Dendritic cell treated with granulocyte-macrophage colony-stimulating factor and Interleukin-4, amounts not matched to agents 40 ng/mL and 50 ng/mL, for 4 days (primary cell): ENCODE measurements at regions not wholly inside any gene's neighbourhood (a gene's known extent, or its start where the extent isn't known, plus 50 kb on each side); places are given as distances from the start of the nearest gene placed in this dataset.
"Not testable (repeated sequence)": the region's sequence is repeated elsewhere in the genome, so short reads cannot be mapped to it uniquely, and the experiment has no call there.

Source experiments
- H3K27ac Mint-ChIP-seq: one replicate; pipeline ENCODE4 v1.8.0; 2022; ENCODE audit warnings: mild to moderate bottlenecking, mixed read lengths
- H3K27me3 Mint-ChIP-seq: one replicate; pipeline ENCODE4 v1.8.0; 2022; ENCODE audit warnings: mild to moderate bottlenecking, mixed read lengths
- H3K36me3 Mint-ChIP-seq: one replicate; pipeline ENCODE4 v1.8.0; 2022; ENCODE audit warnings: low read depth, mixed read lengths
- H3K4me1 Mint-ChIP-seq: one replicate; pipeline ENCODE4 v1.8.0; 2022; ENCODE audit warnings: low read depth, mixed read lengths
- H3K4me3 Mint-ChIP-seq: one replicate; pipeline ENCODE4 v1.8.0; 2022; ENCODE audit warnings: mild to moderate bottlenecking, moderate library complexity, mixed read lengths
- H3K9me3 Mint-ChIP-seq: one replicate; pipeline ENCODE4 v1.8.0; 2022; ENCODE audit warnings: mixed read lengths
- intact Hi-C: fragments of 100-400 bp; cut with micrococcal nuclease; formaldehyde crosslinking; loops from one replicate; pipeline ENCODE4 v1.15.0; 2022

DNA sequence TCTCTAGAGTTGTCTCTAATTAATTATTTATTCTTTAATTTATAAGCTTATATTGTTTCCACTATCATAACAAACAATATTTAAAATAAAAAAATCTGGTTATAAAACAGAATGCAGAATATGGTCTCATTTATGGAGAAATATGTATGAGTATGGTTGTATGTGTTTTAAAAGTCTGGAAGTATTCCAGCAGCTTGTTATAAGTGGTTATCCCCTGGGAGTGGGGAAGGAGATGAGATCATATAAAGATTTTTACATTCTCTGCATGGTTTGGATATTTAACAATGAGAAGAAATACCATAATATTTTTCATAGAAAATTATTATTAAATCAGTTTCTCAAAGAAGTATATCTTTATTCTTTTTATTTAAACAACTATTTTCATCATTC, 135.4 kb upstream of the MB21D2 start:
- Mint-ChIP-seq H3K4me1 (no peaks in the 10 kb centered on the region), H3K36me3 (no peaks in the 10 kb centered on the region)

DNA sequence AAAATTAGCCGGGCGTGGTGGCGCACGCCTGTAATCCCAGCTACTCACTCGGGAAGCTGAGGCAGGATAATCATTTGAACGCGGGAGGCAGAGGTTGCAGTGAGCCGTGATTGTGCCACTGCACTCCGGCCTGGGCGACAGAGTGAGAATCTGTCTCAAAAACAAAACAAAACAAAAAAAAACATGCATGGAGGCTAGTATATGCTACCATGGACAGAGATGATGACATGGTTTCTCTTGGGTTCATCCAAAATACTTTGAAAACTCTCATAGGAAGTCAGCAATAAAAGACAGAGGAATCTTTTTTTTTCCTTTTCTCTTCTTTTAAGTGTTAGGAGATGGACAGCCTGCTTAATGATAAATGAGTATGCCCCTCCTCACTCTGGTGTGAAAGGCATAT, 137.7 kb upstream of the MB21D2 start:
- H3K27ac Mint-ChIP-seq = no peak overlapping the region
- H3K4me1 Mint-ChIP-seq = no peaks in the 10 kb centered on the region
- no peaks in the 10 kb centered on the region for H3K9me3 Mint-ChIP-seq
- H3K36me3 Mint-ChIP-seq = no peaks in the 10 kb centered on the region
- no peak overlapping the region for H3K4me3 Mint-ChIP-seq
- H3K27me3 Mint-ChIP-seq = peaks cover 2% of the 10 kb centered on the region
- intact Hi-C loops = no loop called here

More for the DNA sequence above, 135.4 kb upstream of the MB21D2 start:
- Mint-ChIP-seq H3K9me3 (no peaks in the 10 kb centered on the region), H3K27ac (no peak overlapping the region), H3K27me3 (peaks cover 2% of the 10 kb centered on the region), H3K4me3 (no peak overlapping the region)
- intact Hi-C loops = no loop called here

DNA sequence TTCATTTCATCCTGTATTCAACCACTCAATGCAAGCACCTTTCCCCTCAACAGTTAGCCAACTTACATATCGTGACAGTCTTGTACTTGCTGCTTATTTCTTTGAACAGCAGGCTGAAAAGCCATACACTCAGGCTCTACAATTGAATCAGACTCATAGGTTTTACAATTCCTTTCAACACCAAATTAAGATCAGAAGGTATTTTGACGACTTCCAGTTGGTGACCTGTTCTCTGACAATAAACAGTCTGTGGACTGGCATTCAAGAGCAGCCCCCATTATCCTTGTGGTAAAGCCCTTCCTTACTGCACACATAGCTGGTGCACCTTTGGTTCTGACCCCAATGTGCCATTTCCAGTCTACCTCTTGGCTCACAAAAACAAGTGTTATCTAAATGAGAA, 140.0 kb upstream of the MB21D2 start:
- no peak overlapping the region for H3K27ac Mint-ChIP-seq
- H3K9me3 Mint-ChIP-seq = no peaks in the 10 kb centered on the region

DNA sequence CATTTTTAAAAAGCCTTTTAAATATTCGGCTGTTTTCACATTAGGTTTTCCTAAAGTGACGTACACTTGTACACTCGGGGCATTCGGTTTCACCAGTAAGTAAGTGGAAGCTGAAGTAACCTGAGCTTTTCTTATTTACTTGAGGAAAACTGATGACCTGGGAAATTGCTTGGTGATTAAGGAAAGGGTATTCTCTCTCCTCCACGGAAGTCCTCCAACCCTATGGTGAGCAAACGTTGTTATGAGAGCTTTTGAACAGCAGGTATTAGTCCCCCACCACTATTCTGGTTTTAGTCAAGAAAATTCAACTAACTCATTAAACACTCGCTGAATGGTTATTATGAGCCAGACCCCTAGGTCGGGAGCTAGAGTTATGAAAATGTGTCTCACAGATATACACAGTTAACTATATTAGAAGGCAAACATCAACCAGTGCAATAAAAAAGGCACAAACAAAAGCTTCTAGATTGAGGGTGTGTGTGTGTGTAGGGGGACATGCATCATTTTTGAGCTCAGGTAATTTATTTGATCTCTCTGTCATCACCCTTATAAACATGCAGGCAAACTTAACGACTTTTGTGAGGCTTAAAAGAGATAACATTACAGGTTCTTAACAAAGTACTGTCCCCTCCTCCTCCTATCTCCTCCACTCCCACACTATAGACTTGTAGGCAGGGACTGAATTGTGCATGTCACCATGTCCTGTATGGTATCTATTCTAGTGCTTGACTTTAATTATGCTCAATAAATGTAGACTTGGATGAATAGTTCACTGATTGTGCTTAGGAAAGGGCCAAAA, 143.3 kb upstream of the MB21D2 start:
- H3K4me3 Mint-ChIP-seq = no peak overlapping the region
- no peaks in the 10 kb centered on the region for H3K36me3 Mint-ChIP-seq
- H3K4me1 Mint-ChIP-seq = no peaks in the 10 kb centered on the region
- intact Hi-C loops = no loop called here
- H3K27ac Mint-ChIP-seq = no peak overlapping the region
- peaks cover 2% of the 10 kb centered on the region for H3K27me3 Mint-ChIP-seq
- H3K9me3 Mint-ChIP-seq = no peaks in the 10 kb centered on the region

More for the DNA sequence above, 140.0 kb upstream of the MB21D2 start:
- intact Hi-C loops = no loop called here
- Mint-ChIP-seq H3K4me1 (no peaks in the 10 kb centered on the region), H3K4me3 (no peak overlapping the region), H3K36me3 (no peaks in the 10 kb centered on the region), H3K27me3 (peaks cover 2% of the 10 kb centered on the region)

DNA sequence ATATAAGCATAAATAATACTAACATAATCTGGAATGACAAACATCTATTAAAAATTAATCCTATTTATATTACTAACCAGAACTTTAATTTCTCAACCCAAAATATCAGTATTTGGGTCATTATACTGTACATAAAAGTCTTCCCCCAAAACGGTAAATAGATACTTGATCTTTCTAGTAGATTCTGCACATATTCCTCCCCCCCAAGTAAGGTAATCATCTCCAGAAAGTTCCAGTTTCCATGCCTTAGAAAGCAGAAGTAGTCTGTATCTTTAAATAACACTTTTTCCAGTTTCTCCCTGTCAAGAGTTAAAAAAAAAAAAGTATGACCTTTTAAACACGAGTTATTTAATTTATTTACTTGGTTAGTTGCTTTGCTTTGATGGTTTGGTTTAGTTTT, 150.7 kb upstream of the MB21D2 start:
- Mint-ChIP-seq H3K36me3 (no peaks in the 10 kb centered on the region), H3K27ac (no peak overlapping the region), H3K4me3 (no peak overlapping the region)

DNA sequence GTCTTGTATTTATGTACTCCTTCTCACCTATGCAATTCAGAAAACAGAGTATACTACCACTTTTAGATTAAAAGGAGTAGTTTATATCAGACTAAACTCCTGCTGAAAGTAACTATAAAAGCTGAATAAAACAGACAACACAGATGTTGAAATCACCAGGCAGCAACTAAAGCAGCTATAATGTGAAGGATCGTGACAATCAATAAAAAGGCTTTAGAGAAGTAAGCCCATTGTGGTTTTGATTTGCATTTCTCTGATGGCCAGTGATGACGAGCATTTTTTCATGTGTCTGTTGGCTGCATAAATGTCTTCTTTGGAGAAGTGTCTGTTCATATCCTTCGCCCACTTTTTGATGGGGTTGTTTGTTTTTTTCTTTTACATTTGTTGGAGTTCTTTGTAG, 152.1 kb upstream of the MB21D2 start:
- intact Hi-C loops, H3K27ac Mint-ChIP-seq, H3K36me3 Mint-ChIP-seq, H3K4me1 Mint-ChIP-seq, H3K27me3 Mint-ChIP-seq, H3K9me3 Mint-ChIP-seq, H3K4me3 Mint-ChIP-seq: not testable (repeated sequence)

More for the DNA sequence above, 150.7 kb upstream of the MB21D2 start:
- intact Hi-C loops = no loop called here
- H3K4me1 Mint-ChIP-seq = no peaks in the 10 kb centered on the region
- H3K9me3 Mint-ChIP-seq = no peaks in the 10 kb centered on the region
- no peaks in the 10 kb centered on the region for H3K27me3 Mint-ChIP-seq

DNA sequence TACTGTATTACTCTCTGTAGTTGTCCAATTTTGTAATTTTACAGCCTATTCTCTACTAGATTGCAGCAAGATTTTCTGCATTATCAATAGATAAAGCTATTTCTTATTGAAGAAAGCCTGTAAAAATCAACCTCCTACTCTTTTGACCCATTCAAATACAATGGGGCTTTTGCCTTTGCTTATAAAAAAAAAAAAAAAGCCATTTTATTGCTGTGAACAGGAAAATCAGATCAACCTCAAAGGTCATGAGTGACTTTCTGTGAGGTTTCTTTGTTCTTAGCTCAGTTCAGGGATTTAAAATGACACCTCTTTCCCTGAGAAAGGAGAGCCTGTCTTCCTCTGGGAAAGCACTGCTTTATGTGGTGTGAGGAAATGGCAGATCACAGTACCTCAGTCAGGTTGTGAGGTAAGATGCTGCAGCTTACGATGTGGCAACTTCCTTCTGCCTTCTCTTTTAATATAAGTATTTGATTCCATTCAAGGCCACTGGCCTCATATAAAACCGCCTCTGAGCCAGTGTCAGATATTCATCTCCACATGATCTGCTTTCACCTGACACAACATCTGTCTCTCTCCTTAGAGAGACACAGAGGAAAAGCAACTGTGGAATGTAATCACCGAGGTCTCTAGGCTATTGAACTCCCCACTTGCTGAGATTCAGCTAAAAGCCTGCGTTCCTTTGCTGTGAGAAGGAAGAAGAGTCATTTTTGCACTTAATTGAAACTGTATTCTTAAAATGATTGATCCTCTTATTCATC, 161.5 kb upstream of the MB21D2 start:
- Mint-ChIP-seq H3K9me3 (peaks cover 13% of the 10 kb centered on the region), H3K4me3 (no peak overlapping the region), H3K27ac (no peak overlapping the region), H3K4me1 (no peaks in the 10 kb centered on the region), H3K36me3 (no peaks in the 10 kb centered on the region), H3K27me3 (no peaks in the 10 kb centered on the region)
- intact Hi-C loops = no loop called here

DNA sequence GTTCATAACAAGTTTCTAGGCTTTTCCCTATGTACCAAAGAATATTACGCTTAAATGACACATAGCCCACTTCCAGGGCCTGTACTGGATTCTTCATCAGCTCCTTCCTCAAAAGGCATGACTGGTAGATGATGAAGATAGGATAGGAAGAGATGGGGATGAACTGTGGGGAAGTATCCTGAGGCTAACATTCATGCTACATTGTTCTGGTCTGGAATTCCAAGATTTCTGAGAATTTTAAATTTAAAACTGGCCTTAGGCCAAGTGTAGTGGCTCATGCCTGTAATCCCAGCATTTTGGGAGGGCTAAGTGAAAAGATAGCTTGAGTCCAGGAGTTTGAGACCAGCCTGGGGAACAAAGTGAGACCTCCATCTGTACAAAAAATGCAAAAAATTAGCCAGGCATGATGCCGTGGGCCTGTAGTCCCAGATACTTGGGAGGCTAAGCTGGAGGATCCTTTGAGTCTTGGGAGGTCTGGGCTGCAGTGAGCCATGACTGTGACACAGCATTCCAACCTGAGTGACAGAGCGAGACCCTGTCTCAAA, 160.1 kb upstream of the PLAAT1 start:
- no peaks in the 10 kb centered on the region for H3K36me3 Mint-ChIP-seq
- H3K27me3 Mint-ChIP-seq = no peaks in the 10 kb centered on the region
- intact Hi-C loops = no loop called here
- peaks cover 13% of the 10 kb centered on the region for H3K9me3 Mint-ChIP-seq
- H3K4me3 Mint-ChIP-seq = no peak overlapping the region
- H3K27ac Mint-ChIP-seq = no peak overlapping the region
- H3K4me1 Mint-ChIP-seq = no peaks in the 10 kb centered on the region

DNA sequence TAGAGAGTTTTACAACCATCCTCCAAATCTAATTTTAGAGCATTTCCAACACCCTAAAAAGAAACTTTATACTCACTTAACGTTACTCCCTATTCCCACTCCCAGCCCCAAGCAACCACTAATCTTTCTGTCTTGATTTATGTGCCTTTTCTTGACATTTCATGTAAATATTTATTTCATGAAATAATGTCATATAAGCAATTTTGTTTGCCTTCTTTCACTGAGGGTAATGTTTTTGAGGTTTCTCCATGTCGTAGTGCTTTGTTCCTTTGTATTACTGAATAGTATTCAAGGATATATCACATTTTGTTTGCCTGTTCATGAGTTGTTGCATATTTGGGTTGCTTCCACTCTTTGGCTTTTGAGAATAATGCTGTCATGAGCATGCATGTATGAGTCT, 155.4 kb upstream of the PLAAT1 start:
- intact Hi-C loops = no loop called here
- H3K4me1 Mint-ChIP-seq = no peaks in the 10 kb centered on the region
- H3K9me3 Mint-ChIP-seq = peaks cover 13% of the 10 kb centered on the region
- H3K27me3 Mint-ChIP-seq = no peaks in the 10 kb centered on the region
- no peaks in the 10 kb centered on the region for H3K36me3 Mint-ChIP-seq
- no peak overlapping the region for H3K27ac Mint-ChIP-seq
- H3K4me3 Mint-ChIP-seq = no peak overlapping the region

DNA sequence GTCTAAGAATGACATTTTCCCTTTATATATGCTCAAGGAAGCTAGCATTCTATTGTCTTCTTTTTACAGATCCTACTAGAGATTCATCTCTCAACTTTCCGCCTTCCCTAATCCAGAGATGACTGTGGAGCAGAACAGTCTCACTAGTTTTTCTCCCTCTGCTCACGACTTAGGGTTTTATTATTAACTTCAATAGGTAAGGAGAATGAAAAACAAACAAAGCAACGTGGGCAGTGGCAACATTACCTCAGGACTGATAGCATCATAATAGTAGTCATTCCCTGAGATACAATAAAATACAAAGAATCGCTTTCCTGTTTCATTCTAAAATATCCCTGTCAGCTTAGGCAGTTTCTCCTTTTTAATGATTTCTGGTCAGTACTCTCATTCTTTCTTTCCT, 154.3 kb upstream of the PLAAT1 start:
- Mint-ChIP-seq H3K27ac (no peak overlapping the region), H3K9me3 (peaks cover 13% of the 10 kb centered on the region), H3K4me1 (no peaks in the 10 kb centered on the region), H3K27me3 (no peaks in the 10 kb centered on the region), H3K36me3 (no peaks in the 10 kb centered on the region), H3K4me3 (no peak overlapping the region)
- intact Hi-C loops = no loop called here

DNA sequence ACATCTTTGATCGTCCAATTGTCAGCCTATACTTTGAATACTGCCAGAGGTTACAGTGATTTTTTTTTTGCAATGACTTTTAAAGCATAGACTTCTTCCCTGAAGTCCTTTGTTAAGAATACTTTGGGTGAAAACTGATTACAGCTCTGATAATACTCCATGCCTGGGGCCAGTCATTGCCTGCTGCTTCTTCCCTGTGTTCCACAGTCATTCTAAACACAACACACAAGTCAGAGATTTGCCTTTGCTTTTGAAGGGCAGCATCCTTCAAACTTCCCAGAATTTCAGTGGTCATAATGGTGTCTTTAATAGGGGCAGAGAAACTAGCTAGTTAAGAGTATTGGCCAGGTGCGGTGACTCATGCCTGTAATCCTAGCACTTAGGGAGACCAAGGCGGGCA, 153.7 kb upstream of the PLAAT1 start:
- H3K4me1 Mint-ChIP-seq = no peaks in the 10 kb centered on the region
- no peak overlapping the region for H3K4me3 Mint-ChIP-seq
- no peaks in the 10 kb centered on the region for H3K36me3 Mint-ChIP-seq
- H3K9me3 Mint-ChIP-seq = peaks cover 11% of the 10 kb centered on the region
- H3K27ac Mint-ChIP-seq = no peak overlapping the region
- intact Hi-C loops = no loop called here
- no peaks in the 10 kb centered on the region for H3K27me3 Mint-ChIP-seq

DNA sequence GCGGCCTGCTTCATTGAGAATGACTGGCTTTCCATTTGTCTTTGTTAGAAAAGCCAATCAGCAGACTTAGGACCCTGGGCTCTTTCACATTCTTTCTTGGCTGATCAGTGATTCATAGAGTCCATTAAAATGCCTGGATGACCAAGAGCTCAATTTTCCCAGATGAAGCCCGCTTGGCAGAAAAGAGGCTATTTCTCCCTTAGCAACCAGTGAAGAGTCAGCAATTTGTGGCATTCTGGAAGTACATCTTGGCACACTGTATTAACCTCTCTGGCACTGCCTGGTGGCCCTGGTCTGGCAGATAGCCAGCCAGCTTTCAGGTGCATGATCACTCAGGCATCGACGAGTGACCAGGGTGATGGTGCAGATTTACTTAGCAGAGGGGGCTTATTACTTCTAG, 145.7 kb upstream of the PLAAT1 start:
- no peak overlapping the region for H3K27ac Mint-ChIP-seq
- H3K27me3 Mint-ChIP-seq = no peaks in the 10 kb centered on the region
- intact Hi-C loops = no loop called here
- H3K4me3 Mint-ChIP-seq = no peak overlapping the region
- H3K9me3 Mint-ChIP-seq = peaks cover 7% of the 10 kb centered on the region
- H3K4me1 Mint-ChIP-seq = no peaks in the 10 kb centered on the region
- H3K36me3 Mint-ChIP-seq = no peaks in the 10 kb centered on the region

DNA sequence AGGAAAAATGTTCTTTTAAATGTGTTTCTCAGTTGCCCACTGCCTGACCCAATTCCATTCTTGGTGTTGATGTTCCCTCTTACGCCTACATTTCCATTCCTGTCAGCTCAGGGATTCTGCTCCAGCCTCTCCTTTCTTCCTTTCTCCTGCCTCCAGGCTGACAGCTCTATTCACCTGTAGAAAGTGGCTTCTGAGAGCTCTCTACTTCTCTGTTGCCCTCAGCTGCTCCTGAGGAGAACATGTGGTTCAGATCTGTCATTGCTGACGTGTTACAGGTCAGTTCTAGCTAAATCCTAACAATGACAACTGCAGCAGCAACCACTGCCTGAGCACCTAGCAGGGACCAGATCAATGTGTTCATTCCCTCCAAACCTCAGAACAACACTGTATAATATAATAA, 144.9 kb upstream of the PLAAT1 start:
- H3K9me3 Mint-ChIP-seq = peaks cover 13% of the 10 kb centered on the region
- H3K36me3 Mint-ChIP-seq = no peaks in the 10 kb centered on the region
- no peaks in the 10 kb centered on the region for H3K4me1 Mint-ChIP-seq
- H3K27me3 Mint-ChIP-seq = no peaks in the 10 kb centered on the region
- no peak overlapping the region for H3K4me3 Mint-ChIP-seq
- intact Hi-C loops = no loop called here
- no peak overlapping the region for H3K27ac Mint-ChIP-seq

DNA sequence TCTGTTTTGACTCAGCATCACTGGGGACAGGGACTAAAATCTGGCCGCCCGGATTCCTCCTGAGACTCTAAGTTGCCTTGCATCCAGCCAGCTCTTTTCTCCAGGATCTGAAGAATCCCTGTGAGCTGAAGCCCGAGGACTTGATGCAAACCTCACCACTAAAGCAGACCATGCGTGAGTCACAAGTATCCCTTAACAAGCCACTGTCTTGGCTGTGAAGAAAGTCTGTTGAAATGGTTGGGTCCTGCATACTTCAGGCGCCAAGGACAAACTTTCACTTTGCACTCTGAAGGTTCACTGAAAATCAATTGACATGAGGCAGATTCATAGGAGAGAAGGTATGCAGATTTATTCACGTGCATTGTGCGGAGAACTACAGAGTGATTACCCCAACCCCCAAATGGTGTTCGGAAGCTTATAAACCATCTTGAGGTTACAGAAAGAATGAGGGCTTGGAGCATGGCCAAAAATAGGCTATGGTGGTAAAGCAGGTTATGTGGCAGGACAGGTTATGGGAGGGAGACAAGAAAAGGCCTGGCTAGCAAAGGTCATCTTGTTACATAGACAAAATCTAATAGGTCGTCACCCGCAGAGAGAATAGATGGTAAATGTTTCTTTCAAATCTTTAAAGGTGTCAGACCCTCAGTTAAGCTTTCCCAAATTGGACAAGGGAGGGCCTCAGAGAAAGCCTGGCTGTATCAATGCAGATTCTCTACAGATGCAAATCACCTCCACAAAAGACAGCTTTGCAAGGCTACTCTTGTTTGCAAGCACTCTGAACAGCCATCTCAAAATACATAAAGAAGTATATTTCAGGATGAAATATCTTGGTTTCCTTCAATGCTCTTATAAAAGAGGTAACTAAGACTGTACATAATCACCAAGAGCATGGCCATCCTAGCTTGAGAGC, 126.3 kb upstream of the PLAAT1 start:
- no peaks in the 10 kb centered on the region for H3K4me1 Mint-ChIP-seq
- no peaks in the 10 kb centered on the region for H3K36me3 Mint-ChIP-seq
- no peaks in the 10 kb centered on the region for H3K27me3 Mint-ChIP-seq
- no peaks in the 10 kb centered on the region for H3K9me3 Mint-ChIP-seq
- intact Hi-C loops = no loop called here
- no peak overlapping the region for H3K27ac Mint-ChIP-seq
- H3K4me3 Mint-ChIP-seq = no peak overlapping the region
